GM13977 (cell line): ENCODE measurements at regions not wholly inside any gene's neighbourhood (a gene's known extent, or its start where the extent isn't known, plus 50 kb on each side); places are given as distances from the start of the nearest gene placed in this dataset.

Source experiments
- DNase-seq: peaks from one replicate; pipeline ENCODE4 v3.0.0; 2012; ENCODE audit warnings: low spot score
- CTCF ChIP-seq: IDR thresholded peaks from 2 replicates; pipeline ENCODE4 v1.5.1; 2012; ENCODE audit warnings: mild to moderate bottlenecking, control low read depth; ENCODE audit not compliant: insufficient read depth; ENCODE audit errors: extremely low read depth, missing control alignments
- in situ Hi-C: fragments of 300-500 bp; cut with MboI; formaldehyde crosslinking; loops from one replicate; pipeline ENCODE4 v1.12.0; 2022; ENCODE audit warnings: low sequenced_read_pairs, low pct_unique_long_range_greater_than_20kb, mixed read lengths, inconsistent platforms; ENCODE audit not compliant: unreplicated experiment

- DNase-seq, result no peak
- in situ Hi-C loops, result no loop called here
- no peak for TF ChIP-seq CTCF
These were observed 67.0 kb upstream of the ARHGAP5 start for GRCh38 chr14:32009976-32010581.

DNA sequence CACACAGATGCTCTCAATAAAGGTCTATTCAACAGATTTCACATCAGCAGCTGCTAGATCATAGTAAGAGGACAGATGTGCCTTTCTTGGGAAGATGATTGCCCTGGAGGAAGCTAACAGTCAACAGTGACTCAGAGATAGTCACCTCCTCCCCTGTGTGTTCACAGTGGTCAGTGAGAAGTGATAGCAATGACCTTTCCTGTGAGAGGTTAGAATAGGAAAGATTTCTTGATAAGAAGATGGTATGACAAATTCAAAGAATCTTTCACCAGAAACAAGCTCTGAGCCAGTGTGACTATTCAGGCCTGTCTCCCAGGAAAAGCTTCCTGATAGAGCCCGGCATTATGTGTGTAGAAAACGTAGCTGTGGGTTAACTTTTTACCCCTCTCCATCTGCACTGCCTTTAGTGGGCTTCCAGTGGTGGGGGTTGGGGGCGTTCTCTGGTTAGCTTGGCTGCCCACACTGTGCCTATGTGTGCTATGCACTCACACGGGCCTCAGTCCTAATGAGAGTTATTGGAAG, 66.4 kb upstream of the ARHGAP5 start:
- in situ Hi-C loops, result no loop called here
- TF ChIP-seq CTCF, result no peak
- DNase-seq, result no peak

- no peak for DNase-seq
- no peak for TF ChIP-seq CTCF
- in situ Hi-C loops, result no loop called here
These were observed 65.9 kb upstream of the ARHGAP5 start for GRCh38 chr14:32011225-32011624.

DNA sequence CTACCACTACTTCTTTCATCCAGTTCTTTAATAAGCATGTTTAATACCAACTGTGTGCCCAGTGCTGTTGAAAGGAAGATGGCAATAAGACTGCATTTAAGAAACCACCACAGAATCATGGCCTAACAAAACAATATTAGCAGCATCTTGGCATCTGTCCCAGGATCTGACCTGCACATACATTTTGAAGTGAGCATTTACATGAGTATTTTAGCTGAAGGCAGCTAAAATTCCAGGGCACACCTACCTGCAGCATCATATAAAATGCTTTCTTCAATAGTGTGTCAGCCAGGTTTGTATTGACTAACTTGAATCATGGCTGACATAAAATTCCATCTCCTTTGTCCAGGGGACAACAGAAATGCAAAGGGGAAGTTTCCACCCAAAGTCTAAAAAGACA, 65.0 kb upstream of the ARHGAP5 start:
- no peak for TF ChIP-seq CTCF
- in situ Hi-C loops, result no loop called here
- DNase-seq, result no peak

- no peak for DNase-seq
- no peak for TF ChIP-seq CTCF
- in situ Hi-C loops, result no loop called here
These were observed 64.5 kb upstream of the ARHGAP5 start for GRCh38 chr14:32012571-32012970.

- no peak for DNase-seq
These were observed 64.0 kb upstream of the ARHGAP5 start for GRCh38 chr14:32013083-32013482.

More at GRCh38 chr14:32013083-32013482, 64.0 kb upstream of the ARHGAP5 start:
- no peak for TF ChIP-seq CTCF
- in situ Hi-C loops, result no loop called here
